Stimulated activated naive CD8-positive, alpha-beta T cell treated with anti-CD3 and anti-CD28 coated beads, Interleukin-15, amount 100 ng/mL, for 72 hours (primary cell): ENCODE measurements at regions not wholly inside any gene's neighbourhood (a gene's known extent, or its start where the extent isn't known, plus 50 kb on each side); places are given as distances from the start of the nearest gene placed in this dataset.
"Not testable (repeated sequence)": the region's sequence is repeated elsewhere in the genome, so short reads cannot be mapped to it uniquely, and the experiment has no call there.

Experiments used
- ATAC-seq: fragments of 150-1000 bp; cut with Tn5 transposase; 2 replicates; pipeline ENCODE4 v1.10.0; 2021; ENCODE audit warnings: mild to moderate bottlenecking, moderate library complexity
- DNase-seq, 2 donors: peaks; one replicate each; pipeline ENCODE4 v3.0.0; 2021 to 2022
- H3K27ac Mint-ChIP-seq, 2 donors: one replicate each; pipeline ENCODE4 v1.8.0; 2022; ENCODE audit warnings: mild to moderate bottlenecking in 2 of 2, mixed read lengths in 2 of 2, moderate library complexity in 2 of 2
- H3K27me3 Mint-ChIP-seq: one replicate; pipeline ENCODE4 v1.8.0; 2022; ENCODE audit warnings: mixed read lengths
- H3K4me1 Mint-ChIP-seq: one replicate; pipeline ENCODE4 v1.8.0; 2022; ENCODE audit warnings: mild to moderate bottlenecking, mixed read lengths
- H3K4me3 Mint-ChIP-seq, 2 donors: one replicate each; pipeline ENCODE4 v1.8.0; 2022; ENCODE audit warnings: mild to moderate bottlenecking in 2 of 2, mixed read lengths in 2 of 2, moderate library complexity in 1 of 2
- H3K9me3 Mint-ChIP-seq, 2 donors: one replicate each; pipeline ENCODE4 v1.8.0; 2022; ENCODE audit warnings: mixed read lengths in 2 of 2

DNA sequence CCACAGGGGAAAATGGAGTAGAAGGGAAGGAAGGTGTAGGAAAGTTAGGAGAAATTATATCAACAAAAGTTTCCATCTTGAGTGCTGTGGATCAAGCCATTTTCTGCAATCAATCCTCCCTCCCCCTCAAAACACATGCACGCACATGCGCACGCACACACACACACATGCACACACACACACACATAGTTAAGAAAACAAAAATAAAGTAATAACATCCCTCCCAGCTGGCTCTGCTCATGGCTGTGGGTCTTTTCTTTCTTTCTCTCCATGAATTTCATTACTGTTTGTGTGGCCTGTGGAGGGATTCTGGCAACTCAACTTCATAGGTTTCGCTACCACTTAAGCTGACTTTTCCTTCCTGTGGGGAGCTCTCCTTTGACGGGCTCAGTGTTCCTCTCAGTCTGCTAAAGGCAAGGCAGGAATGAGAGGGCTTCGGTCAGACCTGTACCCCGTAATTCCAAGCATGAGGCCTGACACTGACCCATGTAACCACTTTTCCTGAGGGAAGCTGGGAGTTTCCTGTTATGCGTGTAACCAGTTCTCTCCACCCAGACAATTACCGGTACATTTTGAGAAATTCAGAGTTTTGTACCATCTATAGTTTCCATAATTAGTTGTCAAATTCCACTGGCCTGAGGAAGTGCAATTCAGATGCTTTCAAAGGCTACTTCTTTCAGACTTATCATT lies 79.8 kb downstream of the ZNF92 start:
- Mint-ChIP-seq H3K4me1 (no peaks in the 10 kb centered on the region), H3K9me3 (no peaks in the 10 kb centered on the region), H3K27ac (no peak overlapping the region), H3K4me3 (no peak overlapping the region), H3K27me3 (no peaks in the 10 kb centered on the region)
- no peak for ATAC-seq
- DNase-seq: no peak

GRCh38 chr7:65454469-65454868 lies 80.8 kb downstream of the ZNF92 start:
- DNase-seq (no peak), ATAC-seq (no peak)
- Mint-ChIP-seq H3K27me3 (no peaks in the 10 kb centered on the region), H3K27ac (no peak overlapping the region), H3K4me3 (no peak overlapping the region), H3K9me3 (no peaks in the 10 kb centered on the region), H3K4me1 (no peaks in the 10 kb centered on the region)

GRCh38 chr7:65455050-65455449 lies 81.4 kb downstream of the ZNF92 start:
- not testable (repeated sequence) for ATAC-seq, H3K9me3 Mint-ChIP-seq, DNase-seq, H3K4me1 Mint-ChIP-seq, H3K27me3 Mint-ChIP-seq, H3K27ac Mint-ChIP-seq, H3K4me3 Mint-ChIP-seq

- no peak overlapping the region for H3K27ac Mint-ChIP-seq
- DNase-seq: no peak
- ATAC-seq: no peak
- H3K4me3 Mint-ChIP-seq: no peak overlapping the region
- H3K27me3 Mint-ChIP-seq: no peaks in the 10 kb centered on the region
- no peaks in the 10 kb centered on the region for H3K9me3 Mint-ChIP-seq
- H3K4me1 Mint-ChIP-seq: no peaks in the 10 kb centered on the region
Measured at GRCh38 chr7:65457705-65458104, 84.0 kb downstream of the ZNF92 start.

- DNase-seq: no peak
- no peak for ATAC-seq
- Mint-ChIP-seq H3K9me3 (no peaks in the 10 kb centered on the region), H3K27ac (no peak overlapping the region), H3K27me3 (no peaks in the 10 kb centered on the region), H3K4me3 (no peak overlapping the region), H3K4me1 (no peaks in the 10 kb centered on the region)
Measured at GRCh38 chr7:65459438-65459837, 85.8 kb downstream of the ZNF92 start.

DNA sequence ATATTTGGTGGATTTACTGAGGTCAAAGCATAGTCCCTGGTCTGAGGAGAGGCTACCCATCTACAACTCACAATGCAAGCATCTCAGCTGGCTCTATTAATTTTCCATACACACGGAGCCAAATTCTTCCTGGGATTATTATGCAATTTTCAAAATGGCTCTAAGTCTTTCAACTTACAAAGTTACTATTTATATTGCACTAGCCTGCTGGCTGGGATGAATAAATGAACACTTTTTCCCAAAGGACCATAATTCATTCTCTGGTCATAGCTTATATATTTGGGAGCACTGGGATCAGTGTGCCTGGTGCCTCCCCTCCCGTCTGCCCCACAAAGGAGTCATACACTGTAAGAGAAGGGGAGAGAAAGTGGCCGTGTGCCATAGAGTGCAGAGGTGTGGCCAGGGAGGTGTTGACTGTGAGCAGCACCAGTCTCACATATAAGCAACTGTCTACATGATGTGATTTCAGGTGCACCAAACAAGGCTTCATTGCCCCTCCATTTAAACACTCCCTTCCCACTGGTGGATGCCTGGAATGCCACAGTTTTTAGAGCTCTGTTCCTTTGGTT lies 88.6 kb downstream of the ZNF92 start:
- H3K27me3 Mint-ChIP-seq: no peaks in the 10 kb centered on the region
- peaks cover 2 to 7% of the 10 kb centered on the region in 2 donors for H3K9me3 Mint-ChIP-seq
- H3K4me3 Mint-ChIP-seq: no peak overlapping the region
- H3K4me1 Mint-ChIP-seq: no peaks in the 10 kb centered on the region
- ATAC-seq (no peak), DNase-seq (no peak)
- H3K27ac Mint-ChIP-seq: no peak overlapping the region

DNA sequence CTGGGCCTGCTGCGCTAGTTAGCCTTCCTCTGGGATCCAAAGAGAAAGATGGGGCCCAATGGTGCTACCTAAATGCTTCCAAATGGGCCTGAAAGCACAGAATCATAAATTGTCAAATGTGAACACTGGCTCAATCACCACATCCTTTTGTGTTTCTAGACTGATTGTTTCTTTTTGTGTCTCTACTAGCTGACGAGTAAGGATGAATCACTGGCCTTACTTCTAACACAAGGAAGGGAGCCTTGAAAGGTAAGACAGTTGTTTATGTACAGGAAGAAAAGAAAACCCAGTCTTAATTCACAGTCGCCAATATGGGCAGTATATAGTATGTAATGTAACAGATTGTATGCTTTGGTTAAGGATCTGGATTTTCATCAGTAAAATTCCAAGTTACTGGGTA lies 89.5 kb downstream of the ZNF92 start:
- ATAC-seq: no peak
- no peak overlapping the region for H3K4me3 Mint-ChIP-seq
- peaks cover 8 to 16% of the 10 kb centered on the region in 2 donors for H3K9me3 Mint-ChIP-seq

GRCh38 chr7:65469919-65470558 lies 96.4 kb downstream of the ZNF92 start:
- H3K27ac Mint-ChIP-seq, H3K4me1 Mint-ChIP-seq, H3K27me3 Mint-ChIP-seq, H3K4me3 Mint-ChIP-seq, ATAC-seq, DNase-seq: not testable (repeated sequence)
- peaks cover 16 to 34% of the 10 kb centered on the region in 2 donors for H3K9me3 Mint-ChIP-seq

More for the DNA sequence above, 89.5 kb downstream of the ZNF92 start:
- Mint-ChIP-seq H3K27me3 (no peaks in the 10 kb centered on the region), H3K27ac (no peak overlapping the region), H3K4me1 (no peaks in the 10 kb centered on the region)
- DNase-seq: no peak

- H3K4me3 Mint-ChIP-seq: no peak overlapping the region
- DNase-seq: no peak
- H3K27ac Mint-ChIP-seq: no peak overlapping the region
- H3K4me1 Mint-ChIP-seq: peaks cover 20% of the 10 kb centered on the region
- peaks cover 19 to 38% of the 10 kb centered on the region in 2 donors for H3K9me3 Mint-ChIP-seq
- H3K27me3 Mint-ChIP-seq: no peaks in the 10 kb centered on the region
- no peak for ATAC-seq
Measured at GRCh38 chr7:65471587-65471986, 97.9 kb downstream of the ZNF92 start.

DNA sequence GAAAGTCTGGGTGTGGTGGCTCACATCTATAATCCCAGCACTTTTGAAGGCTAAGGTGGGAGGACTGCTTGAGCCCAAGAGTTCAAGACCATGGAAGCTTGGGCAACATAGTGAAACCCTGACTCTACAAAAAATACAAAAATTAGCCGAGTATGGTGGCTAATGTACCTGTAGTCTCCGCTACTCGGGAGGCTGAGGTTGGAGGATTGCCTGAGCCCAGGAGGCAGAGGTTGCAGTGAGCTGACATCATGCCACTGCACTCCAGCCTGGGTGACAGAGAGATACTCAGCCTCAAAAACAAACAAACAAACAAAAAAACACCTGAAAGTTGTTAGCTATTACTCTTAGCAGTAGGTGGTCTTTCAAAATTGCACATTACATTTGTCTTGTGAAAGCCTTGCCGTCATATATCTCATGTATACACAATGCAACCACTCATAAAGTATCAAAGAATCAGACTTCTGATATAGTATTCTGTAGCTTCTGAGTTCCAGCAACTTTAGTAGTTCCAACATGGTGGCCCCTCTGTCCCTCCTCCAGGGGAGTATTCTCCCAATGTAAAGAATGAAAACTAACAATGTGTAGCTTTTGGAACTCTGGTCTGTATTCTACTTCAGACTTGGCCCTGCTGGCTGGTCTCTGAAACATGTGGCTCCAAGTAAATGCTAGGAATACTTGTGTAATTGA lies 101.5 kb downstream of the ZNF92 start:
- ATAC-seq (peak; percentile 5), DNase-seq (no peak)
- Mint-ChIP-seq H3K4me1 (peaks cover 30% of the 10 kb centered on the region), H3K27ac (peak overlapping the region; percentile 30 to 94), H3K4me3 (no peak overlapping the region), H3K9me3 (peaks cover 19 to 28% of the 10 kb centered on the region in 2 donors), H3K27me3 (no peaks in the 10 kb centered on the region)

DNA sequence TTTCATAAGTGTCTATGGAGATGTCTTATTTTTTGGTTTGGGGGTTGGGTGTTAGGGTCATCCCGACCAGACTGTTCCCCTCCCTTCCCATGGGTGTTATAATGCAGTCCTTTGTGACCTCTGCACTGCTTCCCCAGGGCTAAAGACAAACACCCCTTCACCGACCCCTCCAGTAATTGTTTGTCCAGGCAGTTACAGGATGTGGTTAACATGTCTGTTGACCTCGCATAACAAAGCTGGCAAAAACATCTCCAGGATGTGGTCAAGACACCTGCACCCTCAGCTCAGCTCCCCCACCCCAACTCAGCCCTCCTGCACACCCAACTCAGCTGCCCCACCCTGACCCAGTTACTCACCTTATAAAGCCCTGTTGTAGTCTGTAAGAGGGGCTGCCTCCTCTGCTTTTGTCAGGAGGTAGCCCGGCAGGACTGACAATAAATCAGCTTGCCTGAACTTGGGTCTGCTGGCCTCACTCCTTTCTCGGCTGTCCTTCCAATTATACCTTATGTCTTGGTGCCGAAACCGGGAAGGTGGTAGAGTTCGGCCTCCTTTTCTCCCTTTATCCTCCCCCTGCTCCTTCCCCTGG lies 102.2 kb downstream of the ZNF92 start:
- Mint-ChIP-seq H3K27ac (peak overlapping the region; percentile 30 to 94), H3K27me3 (no peaks in the 10 kb centered on the region), H3K4me3 (peak overlapping the region; percentile 11 to 18), H3K9me3 (peaks cover 19 to 29% of the 10 kb centered on the region in 2 donors), H3K4me1 (peaks cover 30% of the 10 kb centered on the region)
- ATAC-seq (peak; percentile 86), DNase-seq (peak; percentile 12 to 50)

DNA sequence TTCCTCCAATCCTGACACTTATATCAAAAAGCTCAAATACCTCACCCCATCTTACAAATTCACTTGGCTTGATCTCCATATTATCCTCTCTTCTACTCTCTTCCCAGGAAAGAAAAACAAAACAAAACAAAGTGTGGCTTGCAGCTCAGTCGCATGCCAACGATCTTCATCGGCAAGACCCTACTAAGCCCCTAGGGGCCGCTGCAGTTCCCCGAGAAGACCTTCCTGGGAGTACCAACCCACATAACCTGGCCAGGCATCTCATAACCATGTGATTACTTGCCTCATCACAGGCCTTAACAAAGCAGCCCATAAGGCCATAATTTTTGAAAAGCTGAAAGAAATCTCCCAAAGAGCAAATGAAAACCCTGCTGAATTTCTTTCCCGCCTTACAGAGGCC lies 103.7 kb downstream of the ZNF92 start:
- Mint-ChIP-seq H3K27ac (peak overlapping the region; percentile 2 to 22), H3K9me3 (peaks cover 19 to 41% of the 10 kb centered on the region in 2 donors), H3K4me3 (peak overlapping the region in 1 of 2 donors; percentile 23)

DNA sequence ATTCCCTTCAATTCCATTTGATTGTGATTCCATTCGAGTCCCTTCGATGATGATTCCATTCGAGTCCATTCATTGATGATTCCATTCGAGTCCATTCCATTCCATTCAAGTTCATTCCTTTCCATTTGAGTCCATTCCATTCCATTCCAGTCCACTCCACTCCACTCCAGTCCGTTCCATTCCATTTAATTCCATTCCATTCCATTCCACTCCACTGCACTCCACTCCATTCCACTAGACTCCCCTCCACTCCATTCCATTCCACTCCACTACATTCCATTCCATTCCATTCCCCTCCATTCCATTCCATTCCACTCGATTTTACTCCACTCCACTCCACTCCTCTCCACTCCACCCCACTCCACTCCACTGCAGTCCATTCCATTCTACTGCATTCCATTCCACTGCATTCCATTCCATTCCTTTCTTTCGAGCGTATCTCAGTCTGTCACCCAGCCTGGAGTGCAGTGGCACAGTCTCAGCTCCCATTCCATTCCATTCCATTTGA lies 115.7 kb downstream of the ZNF92 start:
- no peak overlapping the region for H3K27ac Mint-ChIP-seq
- DNase-seq: no peak
- H3K27me3 Mint-ChIP-seq: no peaks in the 10 kb centered on the region
- H3K4me1 Mint-ChIP-seq: no peaks in the 10 kb centered on the region
- peaks cover 21 to 27% of the 10 kb centered on the region in 2 donors for H3K9me3 Mint-ChIP-seq
- ATAC-seq: no peak
- no peak overlapping the region for H3K4me3 Mint-ChIP-seq

More for the DNA sequence above, 103.7 kb downstream of the ZNF92 start:
- Mint-ChIP-seq H3K4me1 (peaks cover 30% of the 10 kb centered on the region), H3K27me3 (no peaks in the 10 kb centered on the region)
- ATAC-seq: no peak
- DNase-seq: no peak

GRCh38 chr7:65496697-65497096 lies 123.0 kb downstream of the ZNF92 start:
- H3K9me3 Mint-ChIP-seq, H3K4me3 Mint-ChIP-seq, H3K27ac Mint-ChIP-seq, H3K4me1 Mint-ChIP-seq, H3K27me3 Mint-ChIP-seq, DNase-seq, ATAC-seq: not testable (repeated sequence)

DNA sequence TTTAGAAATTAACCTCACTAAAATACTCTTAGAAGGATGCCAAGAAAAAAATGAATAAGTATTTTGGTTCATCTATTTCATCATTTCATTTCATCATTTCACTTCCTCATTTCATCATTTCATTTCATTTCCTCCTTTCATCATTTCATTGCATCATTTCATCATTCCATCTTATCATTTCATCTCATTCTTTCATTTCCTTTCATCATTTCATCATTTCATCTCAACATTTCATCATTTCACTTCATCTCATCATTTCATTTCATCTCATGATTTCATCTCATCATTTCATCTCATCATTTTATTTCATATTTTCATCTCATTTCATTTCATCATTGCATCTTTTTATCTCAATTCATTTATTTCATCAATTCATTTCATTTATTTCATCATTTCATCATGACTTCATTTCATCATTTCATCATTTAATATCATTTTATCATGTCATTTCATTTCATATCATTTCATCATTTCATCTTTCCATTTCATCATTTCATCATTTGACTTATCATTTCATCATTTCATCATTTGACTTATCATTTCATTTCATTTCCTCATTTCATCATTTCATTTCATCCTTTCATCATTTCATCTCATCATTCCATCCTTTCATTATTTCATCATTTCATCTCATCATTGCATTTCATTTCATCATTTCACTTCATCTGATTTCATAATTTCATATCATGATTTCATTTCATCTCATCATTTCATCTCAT lies 129.9 kb downstream of the ZNF92 start:
- no peaks in the 10 kb centered on the region for H3K4me1 Mint-ChIP-seq
- H3K27me3 Mint-ChIP-seq: peaks cover 1% of the 10 kb centered on the region
- H3K27ac Mint-ChIP-seq: no peak overlapping the region
- no peak overlapping the region for H3K4me3 Mint-ChIP-seq
- DNase-seq (no peak), ATAC-seq (no peak)
- H3K9me3 Mint-ChIP-seq: no peaks in the 10 kb centered on the region
